T-helper 9 cell (primary cell): ENCODE measurements at regions not wholly inside any gene's neighbourhood (a gene's known extent, or its start where the extent isn't known, plus 50 kb on each side); places are given as distances from the start of the nearest gene placed in this dataset.

Experiments used
- DNase-seq: peaks from one replicate; pipeline ENCODE4 v3.0.0-alpha.2; 2020

GRCh38 chr10:44196336-44196735 is 188.6 kb downstream of the CXCL12 start:
- DNase-seq, result no peak

GRCh38 chr10:44196008-44196320 is 188.9 kb downstream of the CXCL12 start:
- no peak for DNase-seq

- no peak for DNase-seq
Measured at GRCh38 chr10:44195112-44196007, 189.5 kb downstream of the CXCL12 start.

GRCh38 chr10:44194435-44194834 is 190.5 kb downstream of the CXCL12 start:
- DNase-seq, result no peak

GRCh38 chr10:44193567-44194220 is 191.2 kb downstream of the CXCL12 start:
- no peak for DNase-seq

- DNase-seq, result no peak
Measured at GRCh38 chr10:44193166-44193565, 191.7 kb downstream of the CXCL12 start.

- no peak for DNase-seq
Measured at GRCh38 chr10:44192435-44192834, 192.5 kb downstream of the CXCL12 start.

GRCh38 chr10:44190541-44190940 is 194.4 kb downstream of the CXCL12 start:
- no peak for DNase-seq

- no peak for DNase-seq
Measured at GRCh38 chr10:44186821-44187220, 198.1 kb downstream of the CXCL12 start.

- DNase-seq, result no peak
Measured at GRCh38 chr10:44186150-44186549, 198.7 kb downstream of the CXCL12 start.

- DNase-seq, result no peak
Measured at GRCh38 chr10:44185315-44185666, 199.6 kb downstream of the CXCL12 start.

GRCh38 chr10:44184633-44185314 is 200.1 kb downstream of the CXCL12 start:
- DNase-seq, result no peak

- DNase-seq, result no peak
Measured at GRCh38 chr10:44183667-44184632, 200.9 kb downstream of the CXCL12 start.

- DNase-seq, result no peak
Measured at GRCh38 chr10:44182909-44183308, 202.0 kb downstream of the CXCL12 start.

GRCh38 chr10:44180321-44181168 is 204.4 kb downstream of the CXCL12 start:
- no peak for DNase-seq

GRCh38 chr10:44178856-44179255 is 206.0 kb downstream of the CXCL12 start:
- DNase-seq, result no peak

- DNase-seq, result no peak
Measured at GRCh38 chr10:44178281-44178680, 206.6 kb downstream of the CXCL12 start.

- no peak for DNase-seq
Measured at GRCh38 chr10:44177610-44178009, 207.3 kb downstream of the CXCL12 start.

- no peak for DNase-seq
Measured at GRCh38 chr10:44176311-44176710, 208.6 kb downstream of the CXCL12 start.

GRCh38 chr10:44173608-44173894 is 211.3 kb downstream of the CXCL12 start:
- no peak for DNase-seq

- DNase-seq, result no peak
Measured at GRCh38 chr10:44172883-44173607, 211.9 kb downstream of the CXCL12 start.
